Testis (tissue), 2 donors: ENCODE measurements at regions not wholly inside any gene's neighbourhood (a gene's known extent, or its start where the extent isn't known, plus 50 kb on each side); places are given as distances from the start of the nearest gene placed in this dataset.

Experiments used
- POLR2A ChIP-seq: fragments of 450-650 bp; IDR thresholded peaks from one replicate; pipeline ENCODE4 v1.6.1; 2017; ENCODE audit warnings: antibody characterized with exemption, mild to moderate bottlenecking, moderate library complexity
- TF ChIP-seq, protein P1 (sequence below), 3 experiments: fragments of 450-650 bp in 2 of 3; fragments of 200-600 bp in 1 of 3; sonication (generic) in 1 of 3; IDR thresholded peaks; one replicate each; pipeline ENCODE4 v1.5.1; 2016 to 2019; ENCODE audit warnings: antibody characterized with exemption in 3 of 3, mild to moderate bottlenecking in 2 of 3, moderate library complexity in 1 of 3

DNA sequence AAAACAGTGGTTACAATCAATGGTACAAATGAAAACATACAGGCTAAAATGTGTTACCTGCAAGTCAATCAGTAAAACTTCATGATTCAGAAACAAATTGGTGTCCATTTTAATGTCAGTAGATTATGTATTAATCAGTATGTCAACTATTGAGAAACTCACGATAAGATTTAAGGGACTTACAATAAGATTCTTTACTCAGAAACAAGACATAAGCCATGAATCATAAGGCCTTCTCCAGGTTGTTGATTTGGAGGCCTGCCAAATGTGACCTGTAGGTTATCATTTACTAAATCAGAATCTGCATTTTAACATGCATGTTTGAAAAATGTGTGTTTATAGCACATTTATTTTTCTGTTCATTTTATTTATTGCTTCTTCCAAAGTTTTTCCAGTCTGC is 623.1 kb downstream of the CCDC85A start:
- TF ChIP-seq, protein P1, sequence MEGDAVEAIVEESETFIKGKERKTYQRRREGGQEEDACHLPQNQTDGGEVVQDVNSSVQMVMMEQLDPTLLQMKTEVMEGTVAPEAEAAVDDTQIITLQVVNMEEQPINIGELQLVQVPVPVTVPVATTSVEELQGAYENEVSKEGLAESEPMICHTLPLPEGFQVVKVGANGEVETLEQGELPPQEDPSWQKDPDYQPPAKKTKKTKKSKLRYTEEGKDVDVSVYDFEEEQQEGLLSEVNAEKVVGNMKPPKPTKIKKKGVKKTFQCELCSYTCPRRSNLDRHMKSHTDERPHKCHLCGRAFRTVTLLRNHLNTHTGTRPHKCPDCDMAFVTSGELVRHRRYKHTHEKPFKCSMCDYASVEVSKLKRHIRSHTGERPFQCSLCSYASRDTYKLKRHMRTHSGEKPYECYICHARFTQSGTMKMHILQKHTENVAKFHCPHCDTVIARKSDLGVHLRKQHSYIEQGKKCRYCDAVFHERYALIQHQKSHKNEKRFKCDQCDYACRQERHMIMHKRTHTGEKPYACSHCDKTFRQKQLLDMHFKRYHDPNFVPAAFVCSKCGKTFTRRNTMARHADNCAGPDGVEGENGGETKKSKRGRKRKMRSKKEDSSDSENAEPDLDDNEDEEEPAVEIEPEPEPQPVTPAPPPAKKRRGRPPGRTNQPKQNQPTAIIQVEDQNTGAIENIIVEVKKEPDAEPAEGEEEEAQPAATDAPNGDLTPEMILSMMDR (IDR thresholded peaks at IDR 0.05) = no peak
- TF ChIP-seq POLR2A = no peak
